ENCODE measurements at regions not wholly inside any gene's neighbourhood (a gene's known extent, or its start where the extent isn't known, plus 50 kb on each side); places are given as distances from the start of the nearest gene placed in this dataset.

DNA sequence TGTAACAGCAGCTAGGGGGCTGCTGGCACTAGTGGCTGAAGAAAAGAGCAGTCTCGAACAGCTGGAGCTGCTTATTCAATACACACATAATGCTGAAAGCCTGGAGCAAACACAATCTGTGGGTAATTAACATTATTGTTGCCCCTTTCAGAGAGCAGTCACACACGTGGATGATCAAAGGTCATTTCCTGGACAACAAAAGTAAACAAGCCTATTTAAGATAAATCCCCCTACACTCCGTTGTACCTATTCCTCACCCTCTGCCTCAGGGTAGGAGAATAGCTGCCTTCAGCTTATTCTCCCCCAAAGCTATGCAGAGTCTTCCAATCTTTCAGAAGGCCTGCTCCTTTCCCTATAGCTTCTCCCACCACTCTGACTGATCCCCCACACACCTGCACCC lies 803.9 kb downstream of the C4orf33 start:
- no peak for DNase-seq

DNA sequence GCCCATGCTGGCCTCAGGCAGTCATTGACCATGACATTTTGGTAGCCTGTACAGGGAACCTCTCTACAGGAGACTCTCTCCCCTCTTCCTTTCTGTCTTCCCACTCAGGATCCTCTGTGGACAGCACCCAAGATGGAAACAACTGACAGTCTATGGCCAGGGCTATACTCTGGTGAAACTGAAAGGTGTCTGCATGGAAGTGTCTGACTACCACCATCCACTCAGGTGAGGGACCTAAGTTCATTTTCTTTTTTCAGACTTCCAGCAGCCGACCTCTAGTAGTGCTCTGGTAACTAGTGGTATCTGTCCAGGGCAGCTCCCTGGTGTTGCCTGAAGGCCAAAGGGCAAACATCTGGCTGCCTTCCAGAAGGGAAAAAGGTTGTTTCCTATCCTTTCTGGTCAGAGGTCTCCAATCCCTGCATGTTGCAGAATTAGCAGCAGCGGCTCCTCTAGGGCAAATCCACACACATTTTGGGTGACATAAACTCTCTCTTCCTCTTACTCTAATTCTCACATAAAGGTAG lies 804.5 kb downstream of the C4orf33 start:
- no peak for DNase-seq

DNA sequence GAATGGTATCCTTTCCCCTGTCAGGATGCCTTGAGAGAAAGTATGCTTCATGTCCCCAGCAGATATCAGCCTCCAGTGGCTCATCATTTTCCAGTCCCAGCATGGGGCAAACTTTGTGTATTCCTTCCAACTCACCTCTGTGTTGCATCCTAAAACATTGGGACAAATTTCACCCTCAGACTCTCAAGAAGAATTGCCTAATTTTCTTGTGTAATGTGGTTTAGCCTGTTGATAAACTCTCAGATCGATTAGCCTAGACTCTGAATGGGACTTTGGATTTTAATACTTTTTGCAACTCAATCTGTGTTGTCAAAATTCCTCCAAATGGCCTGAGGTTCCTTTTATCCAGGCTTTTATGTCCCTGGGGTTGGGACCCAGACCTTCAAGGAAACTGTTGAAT lies 805.3 kb downstream of the C4orf33 start:
- DNase-seq: no peak

DNA sequence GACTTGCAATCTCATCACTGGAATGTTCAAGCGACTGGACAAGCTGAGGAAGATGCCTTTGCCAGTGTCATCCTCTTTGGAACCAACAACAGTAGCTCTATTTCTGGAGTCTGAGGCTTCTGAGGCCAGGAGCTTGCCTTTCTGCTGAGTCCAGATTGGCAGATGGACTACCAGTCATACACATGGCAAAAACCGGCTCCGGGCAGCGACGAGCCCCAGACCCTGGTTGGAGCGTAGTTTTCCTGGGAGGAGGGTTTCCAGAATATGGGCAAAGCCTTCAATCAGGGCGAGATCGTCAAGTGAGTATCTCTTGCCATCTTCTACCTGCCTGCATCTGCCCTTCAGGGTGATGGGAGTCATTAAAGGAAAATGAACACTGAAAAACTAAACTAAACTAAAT lies 807.9 kb downstream of the C4orf33 start:
- no peak for DNase-seq

DNA sequence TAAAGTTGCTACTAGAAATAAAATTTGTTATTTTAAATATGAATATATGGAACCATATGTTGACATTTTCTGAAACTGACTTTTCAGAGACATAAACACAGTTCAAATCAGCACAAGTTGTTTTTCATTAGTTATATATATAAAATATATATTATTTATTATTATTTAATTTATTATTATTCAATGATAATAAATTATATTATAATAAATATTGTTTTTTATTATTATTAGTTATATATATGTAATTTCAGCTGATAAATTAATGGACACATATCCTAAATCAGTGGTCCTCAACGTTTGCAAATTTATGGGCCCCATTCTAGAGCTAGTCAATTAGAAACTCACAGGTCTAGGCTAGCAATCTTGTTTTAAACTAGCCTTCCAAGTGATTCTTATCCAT lies 809.3 kb downstream of the C4orf33 start:
- DNase-seq: no peak

DNA sequence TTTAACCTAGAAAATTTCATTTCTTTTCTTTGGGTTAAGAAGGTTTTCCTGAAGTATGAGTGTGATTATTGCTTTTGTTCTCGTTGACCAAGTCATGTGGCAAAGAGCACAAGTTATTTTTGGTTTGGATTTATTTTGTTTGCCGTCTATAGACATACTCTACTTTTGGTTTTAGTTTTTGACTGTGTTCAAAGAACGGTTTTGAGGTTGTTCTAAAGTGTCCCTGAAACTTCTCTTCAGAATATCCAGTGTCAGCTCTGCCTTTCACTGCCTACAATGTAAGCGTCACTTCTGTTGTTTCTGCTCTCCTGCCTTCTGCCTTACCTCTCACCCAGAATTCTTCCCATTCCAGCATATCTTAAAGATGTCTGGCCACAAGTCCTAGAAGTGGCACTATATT lies 812.2 kb downstream of the C4orf33 start:
- DNase-seq: no peak

DNA sequence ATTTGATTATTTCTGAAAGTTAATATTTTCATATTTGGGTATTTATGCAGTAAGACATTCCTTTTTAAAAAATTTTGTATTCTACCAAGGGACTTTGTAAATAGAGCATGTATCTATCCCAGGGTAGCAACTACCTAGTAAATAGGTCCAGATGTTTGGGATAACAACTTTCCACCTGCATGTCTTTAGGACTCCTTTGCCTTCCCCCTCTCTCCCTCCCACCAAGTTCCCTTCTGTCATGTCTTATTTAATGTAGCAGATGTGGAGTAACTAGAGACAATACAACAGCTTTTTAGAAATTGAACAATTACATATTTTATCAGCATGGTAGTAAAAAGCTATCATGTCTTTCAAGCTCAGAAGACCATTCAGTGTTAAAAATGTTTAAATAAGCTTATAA lies 821.0 kb downstream of the C4orf33 start:
- no peak for DNase-seq

DNA sequence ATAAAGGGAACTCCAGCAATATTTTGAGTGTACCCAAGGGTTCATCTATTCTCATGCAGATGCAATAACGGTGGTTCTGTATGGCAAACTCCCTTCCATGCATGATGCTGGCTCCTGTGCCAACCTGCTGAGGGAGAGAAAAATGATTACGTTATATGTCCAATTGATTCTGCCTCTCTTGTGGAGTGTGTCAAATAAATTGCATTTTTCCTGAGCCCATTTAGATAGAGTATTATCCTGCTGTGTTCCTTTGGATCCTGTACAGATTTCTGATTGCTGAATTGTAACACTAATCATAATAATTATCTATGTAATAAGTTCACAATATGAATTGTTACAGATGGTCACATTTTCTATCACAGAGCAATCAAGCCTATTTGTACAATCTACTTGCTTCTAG lies 821.7 kb downstream of the C4orf33 start:
- no peak for DNase-seq

DNA sequence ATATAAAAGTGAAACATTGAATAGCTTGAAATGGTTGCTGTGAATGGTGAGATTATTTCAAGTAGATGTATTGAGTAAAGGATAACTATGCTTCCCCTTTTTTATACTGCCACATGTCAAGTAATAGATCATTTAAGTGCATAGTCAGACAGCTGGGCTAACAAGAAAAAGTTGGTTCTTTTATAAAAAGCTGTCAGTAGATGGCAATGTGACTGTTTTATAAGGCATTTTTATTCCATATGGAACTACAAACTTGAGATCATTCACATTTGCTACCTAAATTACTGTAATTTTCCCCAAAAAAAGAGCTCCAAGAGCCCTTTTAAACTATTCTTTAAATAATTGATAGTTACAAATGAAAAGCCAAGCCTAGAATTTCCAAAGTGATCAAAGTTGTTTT lies 831.0 kb downstream of the C4orf33 start:
- no peak for DNase-seq

DNA sequence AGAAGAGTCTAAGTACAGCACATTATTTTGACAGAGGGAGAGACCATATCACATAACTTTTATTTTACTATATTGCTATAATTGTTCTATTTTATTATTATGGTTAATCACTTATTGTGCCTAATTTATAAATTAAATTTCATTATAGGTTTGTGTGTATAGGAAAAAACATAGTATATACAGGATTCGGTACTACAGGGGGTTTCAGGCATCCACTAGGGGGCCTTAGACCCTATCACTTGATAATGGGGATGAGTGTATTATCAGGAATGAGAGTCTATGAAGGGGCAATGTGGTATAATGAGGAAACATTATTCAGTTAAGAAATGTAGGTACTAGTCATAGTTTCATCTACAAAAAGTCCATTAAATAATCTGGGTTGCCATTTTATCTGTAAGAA lies 833.1 kb downstream of the C4orf33 start:
- DNase-seq: no peak

DNA sequence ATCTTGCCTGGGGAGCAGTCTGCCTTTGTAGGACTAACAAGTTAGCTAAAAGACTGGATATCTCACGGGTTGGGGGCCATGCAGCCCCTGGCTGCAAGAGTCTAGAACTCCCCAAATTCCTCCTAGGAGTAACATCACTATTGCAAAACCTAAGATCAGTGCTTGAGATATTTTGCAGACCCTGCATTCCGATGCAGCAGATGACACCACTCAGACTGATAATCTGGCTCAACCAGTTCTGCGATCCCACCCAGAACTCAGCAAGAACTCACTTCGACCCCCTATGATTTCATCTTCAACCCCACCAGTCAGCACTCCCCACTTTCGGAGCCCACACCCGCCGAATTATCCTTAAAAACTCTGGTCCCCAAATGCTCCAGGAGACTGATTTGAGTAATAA lies 834.0 kb downstream of the C4orf33 start:
- no peak for DNase-seq

DNA sequence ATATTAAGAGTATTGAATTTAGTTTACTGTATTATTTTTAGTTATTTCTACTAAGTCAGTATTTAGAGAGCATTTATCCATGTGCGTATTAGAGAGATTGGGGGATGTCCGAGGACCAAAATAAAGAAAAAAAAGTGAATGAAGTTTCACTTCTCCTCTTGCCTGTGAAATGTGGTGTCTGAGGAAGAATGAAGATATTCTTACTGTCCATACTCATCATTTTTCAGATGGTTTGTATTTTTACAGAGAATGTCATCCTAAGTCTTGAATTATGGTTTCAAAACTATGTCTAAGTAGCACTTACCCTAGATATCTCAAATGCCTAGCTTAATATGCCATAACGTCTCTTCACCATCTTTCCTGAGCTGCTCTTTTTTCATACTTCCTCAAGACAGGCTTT lies 854.3 kb downstream of the C4orf33 start:
- no peak for DNase-seq

DNA sequence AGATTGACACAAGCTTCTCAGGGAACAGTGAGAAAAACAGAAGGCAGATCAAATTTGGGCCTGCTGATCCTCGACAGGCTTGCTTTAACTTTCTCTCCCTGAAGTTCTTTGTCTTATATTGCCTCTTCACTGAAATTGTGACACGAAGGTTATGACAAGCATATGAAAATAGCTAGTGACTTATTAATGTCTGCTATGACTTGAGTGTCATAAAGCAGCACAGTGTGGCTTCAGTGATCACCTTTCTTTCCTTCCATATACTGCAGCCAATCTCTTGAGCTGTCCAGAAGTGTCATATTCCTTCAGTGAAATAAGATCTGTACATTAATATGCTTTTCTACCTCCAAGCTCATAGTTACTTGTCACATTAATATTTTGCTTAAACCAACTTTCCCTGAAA lies 870.2 kb downstream of the C4orf33 start:
- DNase-seq: no peak

DNA sequence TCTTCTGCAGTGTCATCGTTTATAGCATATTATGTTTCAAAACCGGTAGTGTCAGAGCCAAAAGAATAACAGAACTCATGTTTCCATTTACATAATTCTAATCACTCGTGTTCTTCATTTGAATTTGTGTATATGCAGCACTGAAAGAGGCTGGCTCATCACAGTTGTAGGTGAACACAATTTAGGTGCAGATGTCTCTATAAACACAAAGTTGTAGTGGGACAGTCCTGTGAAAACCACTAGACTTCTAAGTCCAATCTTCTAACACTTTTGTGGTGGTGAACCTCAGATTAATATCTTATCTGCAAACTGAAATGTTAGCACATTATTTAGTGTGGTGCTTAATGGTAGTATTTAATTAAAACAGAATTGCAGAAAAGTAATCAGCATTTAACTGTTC lies 872.4 kb downstream of the C4orf33 start:
- DNase-seq: no peak

DNA sequence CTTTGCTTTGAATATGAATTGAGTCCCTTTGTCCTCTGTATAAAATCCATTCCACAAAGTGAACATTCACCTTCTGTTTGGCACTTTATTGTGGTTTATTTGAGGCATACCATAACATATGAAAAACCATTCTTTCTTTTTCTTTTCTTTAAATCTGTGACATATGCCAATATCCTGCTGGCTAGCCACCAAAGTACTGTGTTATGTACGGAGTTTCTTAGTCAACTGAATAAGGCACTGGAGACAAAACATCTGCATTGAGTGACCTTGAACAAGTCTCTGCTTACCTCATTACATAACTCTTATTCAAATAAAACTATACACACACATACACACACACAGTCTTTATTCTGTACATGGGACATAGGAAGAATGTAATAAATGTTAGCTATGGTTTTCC lies 872.8 kb downstream of the C4orf33 start:
- no peak for DNase-seq

DNA sequence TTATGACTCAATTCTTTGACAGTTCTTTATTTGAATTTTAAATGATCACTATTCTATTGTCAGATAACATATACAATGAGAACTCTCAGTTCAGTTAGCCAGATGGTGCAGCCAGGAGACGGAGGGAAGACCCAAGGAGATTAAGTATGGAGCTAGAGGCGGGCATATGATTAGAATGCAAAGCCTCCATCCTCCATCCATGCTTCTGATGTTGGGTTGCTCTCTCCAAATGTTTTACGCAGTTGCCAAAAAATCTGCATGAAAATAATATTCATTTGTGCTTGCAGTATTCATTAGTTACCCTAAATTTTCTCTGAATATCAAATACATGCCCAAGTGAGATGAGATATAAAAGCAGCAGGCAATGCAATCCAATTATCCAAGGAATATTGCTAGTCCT lies 874.8 kb downstream of the C4orf33 start:
- DNase-seq: no peak

DNA sequence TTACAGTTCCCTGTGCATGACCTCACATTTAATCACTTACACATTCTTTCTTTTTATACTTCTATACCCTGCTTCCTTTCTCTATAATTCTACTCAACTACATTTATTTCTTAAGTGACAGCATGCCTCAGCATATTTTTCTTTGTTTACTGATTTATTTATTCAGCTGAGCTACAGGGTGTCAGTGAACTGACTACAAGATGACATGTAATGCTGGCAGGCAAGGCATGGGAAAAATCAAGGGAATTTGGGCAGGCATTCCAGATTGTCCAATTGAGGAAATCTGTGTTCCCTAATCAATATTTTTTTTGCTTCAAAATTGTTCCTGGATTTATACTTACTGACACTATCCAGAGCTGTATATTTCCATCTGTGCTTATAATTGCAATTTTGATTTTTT lies 875.5 kb downstream of the C4orf33 start:
- no peak for DNase-seq

DNA sequence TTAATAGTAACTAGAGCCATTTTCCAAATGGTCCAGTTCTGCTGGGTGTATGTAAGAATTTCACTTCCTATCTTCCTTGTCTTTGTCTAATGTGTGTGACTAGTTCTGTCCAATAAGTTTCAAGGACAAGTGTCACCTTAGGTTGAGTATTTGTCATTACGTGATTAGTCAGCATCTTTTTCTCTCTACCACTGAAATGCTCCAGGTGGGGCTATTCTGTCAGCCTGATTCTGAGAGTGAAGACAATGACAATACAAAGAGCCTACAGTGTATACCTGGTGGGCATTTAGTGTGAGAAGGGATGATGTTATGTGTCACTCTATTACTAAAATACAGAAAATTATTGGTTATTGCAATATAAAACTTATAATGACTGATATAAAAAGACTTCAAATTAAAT lies 876.3 kb downstream of the C4orf33 start:
- DNase-seq: no peak

DNA sequence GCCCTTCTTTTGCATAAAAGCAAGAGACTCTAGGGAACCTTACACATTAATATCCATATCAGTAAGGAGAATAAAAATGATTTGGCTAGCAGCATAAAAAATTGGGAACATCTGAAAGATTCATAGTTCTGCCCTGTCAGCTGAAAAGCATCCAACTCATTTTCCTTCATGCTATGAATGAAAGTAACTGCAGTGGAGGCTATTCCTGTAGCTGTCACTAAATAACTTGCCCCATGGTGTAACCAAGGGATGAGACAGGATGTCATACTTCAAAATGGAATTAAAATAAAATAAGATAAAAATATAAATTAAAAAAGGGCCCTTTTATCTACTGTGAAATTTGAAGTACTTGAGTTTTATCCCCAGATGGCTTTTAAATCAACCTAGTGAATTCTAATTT lies 878.8 kb downstream of the C4orf33 start:
- DNase-seq: no peak

DNA sequence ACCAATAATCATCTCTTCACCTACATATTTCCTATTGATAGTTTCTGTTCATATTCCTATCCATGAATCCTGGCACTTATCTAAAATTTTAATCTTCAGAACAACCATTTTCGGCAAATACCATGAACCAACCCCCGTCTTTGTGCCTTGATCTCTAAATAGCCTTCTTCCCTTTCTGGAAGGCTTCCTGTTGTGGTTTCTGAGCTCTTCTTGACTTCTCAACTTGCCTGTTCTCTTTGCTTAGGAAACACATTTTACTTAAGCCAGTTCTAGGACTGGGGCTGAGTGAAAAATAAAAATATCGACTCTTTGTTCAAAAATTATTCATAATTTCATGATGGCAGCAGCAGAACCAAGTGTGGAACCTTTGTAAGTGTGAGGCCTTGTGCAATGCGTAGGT lies 882.4 kb downstream of the C4orf33 start:
- DNase-seq: no peak

DNA sequence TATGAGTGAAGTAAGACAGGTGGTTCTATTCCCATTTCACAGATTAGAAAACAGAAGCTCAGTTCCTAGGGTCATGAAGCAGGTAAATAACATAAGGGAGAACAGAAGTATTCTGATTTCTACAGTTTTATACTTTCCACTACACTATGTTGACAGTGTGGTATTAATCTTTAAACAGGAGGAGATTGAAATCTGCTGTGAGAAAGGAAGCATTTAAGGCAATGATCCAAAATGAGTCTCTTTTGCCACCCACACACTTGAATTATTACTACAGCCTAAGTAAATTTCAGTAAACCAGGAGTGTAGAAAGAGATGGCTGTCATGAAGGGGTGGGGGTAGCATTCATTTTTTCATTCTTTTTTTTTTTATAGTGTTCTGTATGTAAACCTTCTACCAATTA lies 893.0 kb downstream of the C4orf33 start:
- no peak for DNase-seq

DNA sequence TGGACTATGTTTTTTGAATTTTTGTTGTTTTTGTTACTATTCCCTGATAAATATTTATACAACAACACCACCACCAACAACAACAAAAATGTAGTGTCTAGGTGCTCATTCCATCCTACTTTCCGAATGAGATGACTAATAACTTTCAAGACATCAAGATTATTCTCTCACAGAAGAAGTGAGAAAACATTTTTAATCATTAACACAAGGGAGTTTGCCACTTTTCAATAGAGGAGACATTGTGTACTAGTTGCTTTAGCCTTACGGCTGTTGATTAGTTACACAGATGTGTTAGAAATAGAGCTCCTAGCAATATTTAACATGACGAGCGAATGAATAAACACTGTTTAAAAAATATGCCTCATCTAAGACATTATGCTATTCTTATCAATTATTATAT lies 898.8 kb downstream of the C4orf33 start:
- no peak for DNase-seq

DNA sequence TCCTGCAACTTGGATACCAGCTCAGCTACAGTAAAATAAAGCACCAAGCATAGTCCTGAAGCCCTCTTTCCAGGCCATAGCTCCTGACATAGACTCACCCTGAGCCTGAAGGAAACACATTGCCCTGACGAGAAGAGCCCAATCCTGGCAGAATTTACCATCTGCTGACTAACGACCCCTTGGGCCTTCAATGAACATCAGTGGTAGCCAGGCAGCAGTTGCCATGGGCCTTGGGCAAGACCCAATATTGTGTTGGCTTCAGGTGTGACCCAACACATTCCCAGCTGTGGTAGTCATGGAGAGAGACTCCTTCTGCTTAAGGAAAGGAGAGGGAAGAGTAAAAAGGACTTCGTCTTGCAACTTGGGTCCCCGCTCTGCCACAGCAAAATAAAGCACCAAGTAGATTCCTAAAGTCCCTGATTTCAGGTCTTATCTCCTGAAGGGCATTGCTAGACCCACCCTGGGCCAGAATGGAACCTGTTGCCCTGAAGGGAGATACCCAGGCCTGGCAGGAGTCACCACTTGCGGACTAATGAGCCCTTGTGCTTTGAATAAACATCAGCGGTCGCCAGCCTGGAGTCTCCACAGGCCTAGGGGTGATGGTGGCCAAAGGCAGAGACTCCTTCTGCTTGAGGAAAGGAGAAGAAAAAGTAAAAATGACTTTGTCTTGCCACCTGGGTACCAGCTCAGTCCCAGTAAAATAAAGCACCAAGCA lies 902.6 kb downstream of the C4orf33 start:
- DNase-seq: no peak

DNA sequence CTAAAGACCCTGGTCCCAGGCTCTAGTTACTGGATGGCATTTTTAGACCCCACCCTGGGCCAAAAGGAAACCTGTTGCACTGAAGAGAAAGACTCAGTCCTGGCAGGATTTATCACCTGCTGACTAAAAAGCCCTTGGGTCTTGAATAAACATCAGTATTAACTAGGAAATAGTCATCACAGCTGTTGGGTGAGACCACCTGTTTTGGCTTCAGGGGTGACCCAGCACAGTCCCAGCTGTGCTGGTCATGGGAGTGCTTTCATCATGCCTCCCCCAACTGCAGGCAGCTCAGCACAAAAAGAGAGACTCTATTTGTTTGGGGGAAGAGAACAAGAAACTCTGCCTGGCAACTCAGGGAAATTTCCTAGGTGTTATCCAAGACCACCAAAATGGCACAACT lies 903.2 kb downstream of the C4orf33 start:
- no peak for DNase-seq

DNA sequence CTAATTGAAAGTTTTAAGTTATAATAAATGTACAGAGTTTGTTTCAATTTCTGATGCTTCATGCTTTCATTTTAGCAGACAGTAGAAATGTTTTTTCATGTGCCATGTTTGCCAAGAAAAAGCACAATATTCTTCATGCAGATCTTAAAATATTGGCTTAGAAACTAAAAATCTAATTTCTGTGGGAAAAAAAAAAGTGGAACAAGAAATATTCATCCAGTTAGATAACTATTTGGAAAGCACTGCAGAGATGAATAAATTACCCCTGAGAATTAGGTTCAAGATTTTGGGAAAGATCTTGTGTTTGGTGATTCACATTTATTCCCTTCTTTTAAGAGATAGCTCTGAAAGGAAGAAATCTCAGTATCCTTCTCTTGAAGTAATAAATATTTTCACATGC lies 912.5 kb downstream of the C4orf33 start:
- DNase-seq: no peak
